Mesothelial cell of epicardium (in vitro differentiated cells): ENCODE measurements at regions not wholly inside any gene's neighbourhood (a gene's known extent, or its start where the extent isn't known, plus 50 kb on each side); places are given as distances from the start of the nearest gene placed in this dataset.

ENCODE experiments used
- DNase-seq, 2 experiments: peaks; one replicate each; pipeline ENCODE4 v3.0.0; 2021; ENCODE audit warnings: low spot score in 2 of 2; ENCODE audit not compliant: unreplicated experiment in 2 of 2
- H3K27ac Mint-ChIP-seq: 2 replicates; pipeline ENCODE4 v1.8.0; 2021; ENCODE audit warnings: mixed read lengths
- H3K27me3 Mint-ChIP-seq: 2 replicates; pipeline ENCODE4 v1.8.0; 2021; ENCODE audit warnings: low read depth, mixed read lengths
- H3K36me3 Mint-ChIP-seq: 2 replicates; pipeline ENCODE4 v1.8.0; 2021; ENCODE audit warnings: mixed read lengths
- H3K4me1 Mint-ChIP-seq: 2 replicates; pipeline ENCODE4 v1.8.0; 2021; ENCODE audit warnings: mixed read lengths
- H3K4me3 Mint-ChIP-seq: 2 replicates; pipeline ENCODE4 v1.8.0; 2021; ENCODE audit warnings: mild to moderate bottlenecking, moderate library complexity, mixed read lengths
- H3K9me3 Mint-ChIP-seq: 2 replicates; pipeline ENCODE4 v1.8.0; 2021; ENCODE audit warnings: mixed read lengths
- CTCF ChIP-seq: fragments of 200-600 bp; sonication (generic); IDR thresholded peaks from one replicate; pipeline ENCODE4 v1.5.0; 2021; ENCODE audit warnings: antibody characterized with exemption; ENCODE audit not compliant: unreplicated experiment

DNA sequence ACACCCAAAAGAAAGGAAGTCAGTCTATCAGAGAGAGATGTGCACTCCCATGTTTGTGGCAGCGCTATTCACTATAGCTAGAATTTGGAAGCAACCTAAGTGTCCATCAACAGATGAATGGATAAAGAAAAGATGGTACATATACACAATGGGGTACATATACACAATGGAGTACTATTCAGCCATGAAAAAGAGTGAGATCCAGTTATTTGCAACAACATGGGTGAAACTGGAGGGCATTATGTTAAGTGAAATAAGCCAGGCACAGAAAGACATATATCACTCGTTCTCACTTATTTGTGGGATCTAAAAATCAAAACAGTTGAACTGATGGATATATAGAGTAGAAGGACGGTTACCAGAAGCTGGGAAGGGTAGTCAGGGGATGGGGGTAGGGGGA, 99.9 kb upstream of the ZNF516 start:
- H3K4me3 Mint-ChIP-seq, result no peak overlapping the region
- no peaks in the 10 kb centered on the region for H3K36me3 Mint-ChIP-seq
- no peak overlapping the region for H3K27ac Mint-ChIP-seq
- peaks cover 14% of the 10 kb centered on the region for H3K4me1 Mint-ChIP-seq
- no peak for DNase-seq
- TF ChIP-seq CTCF, result no peak
- peaks cover 9% of the 10 kb centered on the region for H3K9me3 Mint-ChIP-seq
- H3K27me3 Mint-ChIP-seq, result no peaks in the 10 kb centered on the region

- Mint-ChIP-seq H3K27ac (no peak overlapping the region), H3K9me3 (peaks cover 5% of the 10 kb centered on the region), H3K4me3 (no peak overlapping the region), H3K4me1 (peaks cover 25% of the 10 kb centered on the region), H3K36me3 (no peaks in the 10 kb centered on the region), H3K27me3 (no peaks in the 10 kb centered on the region)
- DNase-seq, result no peak
- TF ChIP-seq CTCF, result no peak
These were observed 98.8 kb upstream of the ZNF516 start for GRCh38 chr18:76593843-76594242.

- Mint-ChIP-seq H3K4me3 (peak overlapping the region; percentile 14), H3K27me3 (no peaks in the 10 kb centered on the region), H3K36me3 (no peaks in the 10 kb centered on the region), H3K4me1 (peaks cover 34% of the 10 kb centered on the region), H3K9me3 (peaks cover 5% of the 10 kb centered on the region), H3K27ac (peak overlapping the region; percentile 63)
- TF ChIP-seq CTCF, result no peak
- DNase-seq, result no peak
These were observed 97.9 kb upstream of the ZNF516 start for GRCh38 chr18:76592981-76593381.

DNA sequence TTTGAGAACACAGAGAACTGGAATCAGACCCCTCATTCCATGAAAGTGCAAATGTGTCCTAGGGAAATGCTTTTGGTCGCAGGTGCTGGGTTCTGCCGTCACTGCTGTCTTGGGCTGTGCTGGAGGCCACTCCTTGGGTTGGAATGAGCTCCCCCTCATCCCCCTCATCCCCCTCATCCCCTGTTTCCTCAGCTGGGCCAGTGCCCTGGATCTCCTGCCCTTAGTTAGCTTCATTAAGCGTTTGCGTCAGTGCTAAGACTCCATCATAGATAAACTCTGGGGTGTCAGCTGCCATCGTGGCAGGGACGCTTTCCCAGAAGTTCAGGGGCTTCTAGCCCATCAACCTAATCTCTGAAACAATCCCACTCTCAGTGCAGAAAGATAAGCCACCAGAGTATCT, 97.1 kb upstream of the ZNF516 start:
- no peaks in the 10 kb centered on the region for H3K27me3 Mint-ChIP-seq
- no peak overlapping the region for H3K27ac Mint-ChIP-seq
- H3K4me3 Mint-ChIP-seq, result no peak overlapping the region
- H3K4me1 Mint-ChIP-seq, result peaks cover 34% of the 10 kb centered on the region
- TF ChIP-seq CTCF, result no peak
- H3K36me3 Mint-ChIP-seq, result no peaks in the 10 kb centered on the region
- H3K9me3 Mint-ChIP-seq, result peaks cover 5% of the 10 kb centered on the region
- DNase-seq, result no peak

- H3K9me3 Mint-ChIP-seq, result peaks cover 3% of the 10 kb centered on the region
- H3K27ac Mint-ChIP-seq, result no peak overlapping the region
- H3K36me3 Mint-ChIP-seq, result no peaks in the 10 kb centered on the region
- no peaks in the 10 kb centered on the region for H3K27me3 Mint-ChIP-seq
- DNase-seq, result no peak
- H3K4me3 Mint-ChIP-seq, result no peak overlapping the region
- peaks cover 34% of the 10 kb centered on the region for H3K4me1 Mint-ChIP-seq
- TF ChIP-seq CTCF, result no peak
These were observed 94.8 kb upstream of the ZNF516 start for GRCh38 chr18:76589866-76590265.

GRCh38 chr18:76589316-76589715, 94.3 kb upstream of the ZNF516 start:
- Mint-ChIP-seq H3K27ac (peak overlapping the region; percentile 89), H3K36me3 (no peaks in the 10 kb centered on the region), H3K4me1 (peaks cover 34% of the 10 kb centered on the region), H3K4me3 (peak overlapping the region; percentile 69), H3K9me3 (no peaks in the 10 kb centered on the region), H3K27me3 (no peaks in the 10 kb centered on the region)
- no peak for DNase-seq
- TF ChIP-seq CTCF, result no peak
